ENCODE measurements at regions not wholly inside any gene's neighbourhood (a gene's known extent, or its start where the extent isn't known, plus 50 kb on each side); places are given as distances from the start of the nearest gene placed in this dataset.

DNA sequence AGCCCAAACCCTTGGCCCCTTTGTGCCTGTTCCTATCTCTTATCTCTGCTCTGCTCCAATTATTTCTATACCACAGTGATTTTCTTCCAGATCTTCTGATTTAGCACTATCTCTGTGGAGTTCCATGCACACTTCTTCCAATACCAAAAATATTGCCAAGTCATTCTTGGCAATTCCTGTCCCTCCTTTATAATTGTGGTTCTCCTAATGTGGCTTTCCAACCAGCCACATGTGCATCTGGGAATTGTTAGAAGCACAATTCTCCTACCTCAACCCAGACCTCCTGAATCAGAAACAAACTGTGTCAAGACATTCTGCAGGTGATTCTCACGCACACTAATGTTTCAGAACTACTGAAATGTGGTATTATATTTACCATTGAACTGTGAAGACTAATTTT lies 447.8 kb upstream of the IGFBP3 start:
- H3K9me3 ChIP-seq (ENCODE audit: control insufficient read depth, insufficient read depth, low read length), result no peaks in the 10 kb centered on the region
- H3K4me3 Mint-ChIP-seq, result no peak overlapping the region
- TF ChIP-seq, protein P1, sequence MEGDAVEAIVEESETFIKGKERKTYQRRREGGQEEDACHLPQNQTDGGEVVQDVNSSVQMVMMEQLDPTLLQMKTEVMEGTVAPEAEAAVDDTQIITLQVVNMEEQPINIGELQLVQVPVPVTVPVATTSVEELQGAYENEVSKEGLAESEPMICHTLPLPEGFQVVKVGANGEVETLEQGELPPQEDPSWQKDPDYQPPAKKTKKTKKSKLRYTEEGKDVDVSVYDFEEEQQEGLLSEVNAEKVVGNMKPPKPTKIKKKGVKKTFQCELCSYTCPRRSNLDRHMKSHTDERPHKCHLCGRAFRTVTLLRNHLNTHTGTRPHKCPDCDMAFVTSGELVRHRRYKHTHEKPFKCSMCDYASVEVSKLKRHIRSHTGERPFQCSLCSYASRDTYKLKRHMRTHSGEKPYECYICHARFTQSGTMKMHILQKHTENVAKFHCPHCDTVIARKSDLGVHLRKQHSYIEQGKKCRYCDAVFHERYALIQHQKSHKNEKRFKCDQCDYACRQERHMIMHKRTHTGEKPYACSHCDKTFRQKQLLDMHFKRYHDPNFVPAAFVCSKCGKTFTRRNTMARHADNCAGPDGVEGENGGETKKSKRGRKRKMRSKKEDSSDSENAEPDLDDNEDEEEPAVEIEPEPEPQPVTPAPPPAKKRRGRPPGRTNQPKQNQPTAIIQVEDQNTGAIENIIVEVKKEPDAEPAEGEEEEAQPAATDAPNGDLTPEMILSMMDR (IDR thresholded peaks at IDR 0.05), result no peak
- H3K4me1 Mint-ChIP-seq, result no peaks in the 10 kb centered on the region
- ATAC-seq (no peak), DNase-seq (no peak)
- H3K9me3 Mint-ChIP-seq, result peaks cover 0 to 2% of the 10 kb centered on the region in 2 donors
- H3K4me1 ChIP-seq (ENCODE audit: control insufficient read depth, insufficient read depth, low read length), result no peaks in the 10 kb centered on the region
- H3K27me3 Mint-ChIP-seq (ENCODE audit: low read depth in 2 of 2), result no peaks in the 10 kb centered on the region
- H3K4me3 ChIP-seq (ENCODE audit: low read length), result no peak overlapping the region
- no peaks in the 10 kb centered on the region for H3K36me3 ChIP-seq (ENCODE audit: control insufficient read depth, insufficient read depth, low read length)
- H3K27ac ChIP-seq (ENCODE audit: low read length), result no peak overlapping the region
- H3K27ac Mint-ChIP-seq, result no peak overlapping the region
- no CpG with 5 or more reads among the region's 1 CpG for WGBS (ENCODE audit: insufficient coverage)
- no peaks in the 10 kb centered on the region for H3K27me3 ChIP-seq (ENCODE audit: control insufficient read depth, insufficient read depth, low read length)
- H3K36me3 Mint-ChIP-seq, result no peaks in the 10 kb centered on the region
- intact Hi-C loops (cut with micrococcal nuclease), result no loop called here

DNA sequence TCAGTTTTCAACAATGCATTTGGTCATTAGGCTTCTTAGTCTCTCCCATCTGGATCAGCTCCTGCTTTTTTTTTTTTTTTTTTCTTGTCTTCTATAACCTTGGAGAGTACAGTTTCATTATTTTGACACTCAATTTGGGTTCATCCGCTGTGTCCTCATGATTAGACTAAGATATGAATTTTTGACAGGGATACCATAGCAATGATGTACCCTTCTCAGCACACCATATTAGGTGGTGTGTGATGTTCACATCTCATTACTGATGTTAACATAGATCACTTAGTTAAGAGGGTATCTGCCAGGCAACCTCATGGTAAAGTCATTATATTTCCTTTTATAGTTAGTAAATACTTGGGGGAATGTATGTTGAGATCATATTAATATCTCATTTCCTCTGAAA lies 445.5 kb upstream of the IGFBP3 start:
- no peaks in the 10 kb centered on the region for H3K36me3 ChIP-seq (ENCODE audit: control insufficient read depth, insufficient read depth, low read length)
- Mint-ChIP-seq H3K4me3 (no peak overlapping the region), H3K9me3 (peaks cover 0 to 2% of the 10 kb centered on the region in 2 donors), H3K36me3 (no peaks in the 10 kb centered on the region), H3K27me3 (ENCODE audit: low read depth in 2 of 2) (no peaks in the 10 kb centered on the region), H3K4me1 (no peaks in the 10 kb centered on the region), H3K27ac (no peak overlapping the region)
- H3K27ac ChIP-seq (ENCODE audit: low read length), result no peak overlapping the region
- DNase-seq (no peak), ATAC-seq (no peak)
- TF ChIP-seq, protein P1 (IDR thresholded peaks at IDR 0.05), result no peak
- intact Hi-C loops (cut with micrococcal nuclease), result no loop called here
- WGBS (ENCODE audit: insufficient coverage), result 71% methylated on average over 1 of the region's 1 CpG
- no peaks in the 10 kb centered on the region for H3K4me1 ChIP-seq (ENCODE audit: control insufficient read depth, insufficient read depth, low read length)
- H3K27me3 ChIP-seq (ENCODE audit: control insufficient read depth, insufficient read depth, low read length), result no peaks in the 10 kb centered on the region
- H3K9me3 ChIP-seq (ENCODE audit: control insufficient read depth, insufficient read depth, low read length), result no peaks in the 10 kb centered on the region
- H3K4me3 ChIP-seq (ENCODE audit: low read length), result no peak overlapping the region

DNA sequence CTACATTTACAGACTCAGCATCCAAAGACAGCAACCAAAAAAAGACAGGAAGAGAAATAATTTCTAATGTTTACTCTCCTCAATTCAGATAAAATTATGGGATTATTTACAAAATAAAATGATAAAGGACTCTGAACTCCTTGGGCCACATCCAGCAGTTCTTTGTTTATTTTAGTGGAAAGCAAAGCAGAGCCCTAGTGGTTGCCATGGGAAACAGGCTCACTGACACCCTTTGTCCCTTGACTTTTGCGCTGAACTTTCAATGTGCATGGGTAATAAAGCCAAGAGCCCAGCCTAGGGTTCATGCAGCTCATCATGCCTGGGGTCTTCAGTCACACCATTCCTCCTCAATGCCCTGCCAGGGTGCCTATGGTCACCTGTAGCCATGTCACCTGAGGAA lies 442.6 kb upstream of the IGFBP3 start:
- peaks cover 0 to 7% of the 10 kb centered on the region in 2 donors for H3K9me3 Mint-ChIP-seq
- no peak for DNase-seq
- H3K27ac Mint-ChIP-seq, result no peak overlapping the region
- no peaks in the 10 kb centered on the region for H3K36me3 Mint-ChIP-seq
- Histone ChIP-seq H3K27me3 (ENCODE audit: control insufficient read depth, insufficient read depth, low read length) (no peaks in the 10 kb centered on the region), H3K27ac (ENCODE audit: low read length) (no peak overlapping the region), H3K4me3 (ENCODE audit: low read length) (no peak overlapping the region), H3K9me3 (ENCODE audit: control insufficient read depth, insufficient read depth, low read length) (no peaks in the 10 kb centered on the region), H3K36me3 (ENCODE audit: control insufficient read depth, insufficient read depth, low read length) (no peaks in the 10 kb centered on the region), H3K4me1 (ENCODE audit: control insufficient read depth, insufficient read depth, low read length) (no peaks in the 10 kb centered on the region)
- no peak for ATAC-seq
- intact Hi-C loops (cut with micrococcal nuclease), result no loop called here
- H3K4me1 Mint-ChIP-seq, result no peaks in the 10 kb centered on the region
- TF ChIP-seq, protein P1 (IDR thresholded peaks at IDR 0.05), result no peak
- WGBS (ENCODE audit: insufficient coverage), result 87% methylated on average over 1 of the region's 1 CpG
- no peak overlapping the region for H3K4me3 Mint-ChIP-seq
- peaks cover 0 to 3% of the 10 kb centered on the region in 2 donors for H3K27me3 Mint-ChIP-seq (ENCODE audit: low read depth in 2 of 2)

DNA sequence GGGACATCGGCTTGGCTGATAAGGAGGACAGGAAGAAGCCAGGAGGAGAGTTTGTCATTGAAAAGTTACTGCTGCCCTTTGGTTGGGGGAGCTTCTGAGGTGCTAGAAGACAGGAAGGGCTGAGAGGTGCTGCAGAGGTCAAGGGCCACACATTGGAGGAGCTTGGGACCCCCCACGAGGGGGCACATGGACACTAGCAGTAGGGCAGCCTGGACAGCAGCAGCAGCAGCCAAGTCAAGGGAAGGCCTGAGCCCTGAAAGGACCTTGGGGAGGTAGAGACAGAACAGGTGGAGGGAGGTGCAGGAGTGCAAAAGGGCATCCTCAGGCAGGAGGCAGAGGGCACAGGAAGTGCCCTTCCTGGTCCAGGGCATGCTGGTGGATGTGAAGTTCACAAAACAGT lies 439.7 kb upstream of the IGFBP3 start:
- H3K9me3 Mint-ChIP-seq, result peaks cover 0 to 5% of the 10 kb centered on the region in 2 donors
- H3K4me1 Mint-ChIP-seq, result no peaks in the 10 kb centered on the region
- H3K36me3 ChIP-seq (ENCODE audit: control insufficient read depth, insufficient read depth, low read length), result no peaks in the 10 kb centered on the region
- 76% methylated on average over 2 of the region's 2 CpGs for WGBS (ENCODE audit: insufficient coverage)
- no peaks in the 10 kb centered on the region for H3K27me3 ChIP-seq (ENCODE audit: control insufficient read depth, insufficient read depth, low read length)
- H3K27ac ChIP-seq (ENCODE audit: low read length), result no peak overlapping the region
- no peaks in the 10 kb centered on the region for H3K36me3 Mint-ChIP-seq
- TF ChIP-seq, protein P1 (IDR thresholded peaks at IDR 0.05), result no peak
- ATAC-seq, result no peak
- H3K4me1 ChIP-seq (ENCODE audit: control insufficient read depth, insufficient read depth, low read length), result no peaks in the 10 kb centered on the region
- no peak overlapping the region for H3K4me3 ChIP-seq (ENCODE audit: low read length)
- no peak overlapping the region for H3K4me3 Mint-ChIP-seq
- peaks cover 0 to 3% of the 10 kb centered on the region in 2 donors for H3K27me3 Mint-ChIP-seq (ENCODE audit: low read depth in 2 of 2)
- H3K27ac Mint-ChIP-seq, result no peak overlapping the region
- intact Hi-C loops (cut with micrococcal nuclease), result no loop called here
- no peak for DNase-seq
- no peaks in the 10 kb centered on the region for H3K9me3 ChIP-seq (ENCODE audit: control insufficient read depth, insufficient read depth, low read length)

Measured in natural killer cell (primary cell).